Glutamatergic neuron (in vitro differentiated cells): ENCODE measurements at regions not wholly inside any gene's neighbourhood (a gene's known extent, or its start where the extent isn't known, plus 50 kb on each side); places are given as distances from the start of the nearest gene placed in this dataset.

ENCODE experiments used
- DNase-seq: peaks from one replicate; pipeline ENCODE4 v3.0.0; 2022
- H3K27ac Mint-ChIP-seq: one replicate; pipeline ENCODE4 v1.8.0; 2020; ENCODE audit warnings: mild to moderate bottlenecking, mixed read lengths, inconsistent platforms; ENCODE audit not compliant: unreplicated experiment
- H3K27me3 Mint-ChIP-seq: one replicate; pipeline ENCODE4 v1.8.0; 2020; ENCODE audit warnings: mild to moderate bottlenecking, moderate library complexity, mixed read lengths, inconsistent platforms; ENCODE audit not compliant: unreplicated experiment
- H3K36me3 Mint-ChIP-seq: one replicate; pipeline ENCODE4 v1.8.0; 2020; ENCODE audit warnings: mild to moderate bottlenecking, mixed read lengths, inconsistent platforms; ENCODE audit not compliant: unreplicated experiment
- H3K4me1 Mint-ChIP-seq: one replicate; pipeline ENCODE4 v1.8.0; 2020; ENCODE audit warnings: mild to moderate bottlenecking, low read depth, mixed read lengths, inconsistent platforms; ENCODE audit not compliant: unreplicated experiment
- H3K4me3 Mint-ChIP-seq: one replicate; pipeline ENCODE4 v1.8.0; 2020; ENCODE audit warnings: mild to moderate bottlenecking, mixed read lengths, inconsistent platforms; ENCODE audit not compliant: unreplicated experiment
- H3K9me3 Mint-ChIP-seq: one replicate; pipeline ENCODE4 v1.8.0; 2020; ENCODE audit warnings: mild to moderate bottlenecking, moderate library complexity, mixed read lengths, inconsistent platforms; ENCODE audit not compliant: unreplicated experiment
- TF ChIP-seq, protein P1 (sequence below): fragments of 200-600 bp; sonication (generic); IDR thresholded peaks from one replicate; pipeline ENCODE4 v1.5.0; 2021; ENCODE audit not compliant: partially characterized antibody, unreplicated experiment

DNA sequence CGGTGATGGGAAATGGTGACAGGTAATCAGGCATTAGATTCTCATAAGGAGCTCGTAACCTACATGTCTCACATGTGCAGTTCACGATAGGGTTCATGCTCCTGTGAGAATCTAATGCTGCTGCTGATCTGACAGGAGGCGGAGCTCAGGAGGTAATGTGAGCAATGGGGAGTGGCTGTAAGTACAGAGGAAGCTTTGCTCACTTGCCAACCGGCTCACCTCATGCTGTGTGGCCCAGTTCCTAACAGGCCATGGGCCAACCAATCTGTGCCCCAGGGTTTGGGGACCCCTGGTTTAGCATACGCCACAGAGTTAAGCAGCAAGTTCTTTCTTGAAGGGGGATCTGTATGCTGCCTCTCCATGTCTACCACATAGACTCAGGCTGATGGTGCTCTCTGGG is 133.1 kb downstream of the IQUB start:
- TF ChIP-seq, protein P1, sequence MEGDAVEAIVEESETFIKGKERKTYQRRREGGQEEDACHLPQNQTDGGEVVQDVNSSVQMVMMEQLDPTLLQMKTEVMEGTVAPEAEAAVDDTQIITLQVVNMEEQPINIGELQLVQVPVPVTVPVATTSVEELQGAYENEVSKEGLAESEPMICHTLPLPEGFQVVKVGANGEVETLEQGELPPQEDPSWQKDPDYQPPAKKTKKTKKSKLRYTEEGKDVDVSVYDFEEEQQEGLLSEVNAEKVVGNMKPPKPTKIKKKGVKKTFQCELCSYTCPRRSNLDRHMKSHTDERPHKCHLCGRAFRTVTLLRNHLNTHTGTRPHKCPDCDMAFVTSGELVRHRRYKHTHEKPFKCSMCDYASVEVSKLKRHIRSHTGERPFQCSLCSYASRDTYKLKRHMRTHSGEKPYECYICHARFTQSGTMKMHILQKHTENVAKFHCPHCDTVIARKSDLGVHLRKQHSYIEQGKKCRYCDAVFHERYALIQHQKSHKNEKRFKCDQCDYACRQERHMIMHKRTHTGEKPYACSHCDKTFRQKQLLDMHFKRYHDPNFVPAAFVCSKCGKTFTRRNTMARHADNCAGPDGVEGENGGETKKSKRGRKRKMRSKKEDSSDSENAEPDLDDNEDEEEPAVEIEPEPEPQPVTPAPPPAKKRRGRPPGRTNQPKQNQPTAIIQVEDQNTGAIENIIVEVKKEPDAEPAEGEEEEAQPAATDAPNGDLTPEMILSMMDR, result no peak
- no peak for DNase-seq
- no peaks in the 10 kb centered on the region for H3K36me3 Mint-ChIP-seq

GRCh38 chr7:123400196-123400595 is 134.2 kb downstream of the IQUB start:
- peaks cover 2% of the 10 kb centered on the region for H3K9me3 Mint-ChIP-seq
- no peak overlapping the region for H3K27ac Mint-ChIP-seq
- H3K27me3 Mint-ChIP-seq, result no peaks in the 10 kb centered on the region
- no peak overlapping the region for H3K4me3 Mint-ChIP-seq
- no peak for DNase-seq
- TF ChIP-seq, protein P1, result no peak
- no peaks in the 10 kb centered on the region for H3K36me3 Mint-ChIP-seq
- no peaks in the 10 kb centered on the region for H3K4me1 Mint-ChIP-seq

More for the DNA sequence above, 133.1 kb downstream of the IQUB start:
- Mint-ChIP-seq H3K9me3 (peaks cover 2% of the 10 kb centered on the region), H3K4me1 (no peaks in the 10 kb centered on the region), H3K27me3 (no peaks in the 10 kb centered on the region), H3K27ac (no peak overlapping the region), H3K4me3 (no peak overlapping the region)

DNA sequence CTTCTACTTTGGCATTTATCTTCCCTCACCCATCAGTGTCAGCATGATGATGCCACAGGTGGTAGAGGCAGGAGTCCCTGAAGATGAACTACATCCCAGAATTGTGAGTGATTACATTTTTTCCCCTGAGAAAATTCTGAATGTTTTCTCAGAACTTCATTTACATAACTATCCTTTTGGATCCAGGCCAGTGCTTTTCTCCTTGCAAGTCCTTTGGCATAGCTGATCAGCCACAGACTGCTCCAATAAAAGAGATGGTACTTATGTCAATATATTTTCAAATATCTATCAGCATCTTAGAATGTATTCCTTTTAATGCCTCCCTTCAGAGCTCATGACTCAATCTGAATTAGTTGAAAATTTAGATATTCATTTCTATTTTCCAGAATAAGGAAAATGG is 135.5 kb downstream of the IQUB start:
- Mint-ChIP-seq H3K27ac (no peak overlapping the region), H3K4me1 (no peaks in the 10 kb centered on the region), H3K4me3 (no peak overlapping the region), H3K27me3 (no peaks in the 10 kb centered on the region), H3K9me3 (no peaks in the 10 kb centered on the region), H3K36me3 (no peaks in the 10 kb centered on the region)
- no peak for DNase-seq
- TF ChIP-seq, protein P1, result no peak

GRCh38 chr7:123397746-123398338 is 136.6 kb downstream of the IQUB start:
- Mint-ChIP-seq H3K4me1 (no peaks in the 10 kb centered on the region), H3K9me3 (no peaks in the 10 kb centered on the region), H3K4me3 (no peak overlapping the region), H3K36me3 (no peaks in the 10 kb centered on the region), H3K27me3 (no peaks in the 10 kb centered on the region), H3K27ac (no peak overlapping the region)
- TF ChIP-seq, protein P1, result no peak
- DNase-seq, result no peak

DNA sequence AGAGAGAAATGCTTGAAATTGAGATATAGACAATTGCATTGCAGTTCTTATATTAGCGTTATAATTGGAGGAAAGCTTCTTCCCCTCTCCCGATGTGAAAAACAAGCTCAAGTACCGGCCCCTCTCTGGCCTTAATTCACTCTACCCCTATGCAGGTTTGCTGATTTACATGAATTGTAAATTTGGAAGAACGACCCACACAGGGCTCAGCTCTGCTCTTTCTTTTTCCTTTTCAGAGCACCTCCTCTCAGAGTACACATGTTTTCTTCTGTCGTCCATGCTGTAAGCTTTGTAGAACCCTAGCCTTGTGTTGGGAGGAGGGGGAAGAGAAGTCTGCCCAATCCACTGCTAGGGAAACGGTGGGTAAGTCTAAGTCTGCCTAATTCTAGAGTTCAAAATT is 140.8 kb downstream of the IQUB start:
- DNase-seq, result no peak
- Mint-ChIP-seq H3K27me3 (no peaks in the 10 kb centered on the region), H3K9me3 (no peaks in the 10 kb centered on the region), H3K4me3 (no peak overlapping the region), H3K36me3 (no peaks in the 10 kb centered on the region), H3K27ac (no peak overlapping the region), H3K4me1 (no peaks in the 10 kb centered on the region)
- TF ChIP-seq, protein P1, result no peak
